T-helper 17 cell (primary cell): ENCODE measurements at regions not wholly inside any gene's neighbourhood (a gene's known extent, or its start where the extent isn't known, plus 50 kb on each side); places are given as distances from the start of the nearest gene placed in this dataset.

Experiments
- ATAC-seq: fragments of 150-1000 bp; cut with Tn5 transposase; 2 replicates; pipeline ENCODE4 v1.10.0; 2021; ENCODE audit warnings: mild to moderate bottlenecking, moderate library complexity
- DNase-seq, 3 donors: peaks; one replicate each; pipeline versions ENCODE4 v3.0.0 to v3.0.0-alpha.2; 2020 to 2021
- H3K9me3 ChIP-seq: one replicate; pipeline ENCODE4 v1.7.0; 2013; ENCODE audit warnings: low read length, mild to moderate bottlenecking; ENCODE audit not compliant: control insufficient read depth, poor library complexity, severe bottlenecking
- H3K27ac Mint-ChIP-seq: one replicate; pipeline ENCODE4 v1.8.0; 2022; ENCODE audit warnings: mild to moderate bottlenecking, moderate library complexity, mixed read lengths
- H3K27me3 Mint-ChIP-seq: one replicate; pipeline ENCODE4 v1.8.0; 2022; ENCODE audit warnings: mixed read lengths
- H3K36me3 Mint-ChIP-seq: one replicate; pipeline ENCODE4 v1.8.0; 2022; ENCODE audit warnings: low read depth, mixed read lengths
- H3K4me1 Mint-ChIP-seq: one replicate; pipeline ENCODE4 v1.8.0; 2022; ENCODE audit warnings: mild to moderate bottlenecking, mixed read lengths
- H3K4me3 Mint-ChIP-seq: one replicate; pipeline ENCODE4 v1.8.0; 2022; ENCODE audit warnings: mild to moderate bottlenecking, moderate library complexity, mixed read lengths

- Mint-ChIP-seq H3K36me3 (no peaks in the 10 kb centered on the region), H3K4me1 (peaks cover 8% of the 10 kb centered on the region), H3K27ac (peak overlapping the region; percentile 29), H3K27me3 (no peaks in the 10 kb centered on the region), H3K4me3 (no peak overlapping the region)
- ATAC-seq (no peak), DNase-seq (no peak)
- no peaks in the 10 kb centered on the region for H3K9me3 ChIP-seq
These were observed 130.8 kb upstream of the ATP2B1 start for GRCh38 chr12:89839444-89839843.

GRCh38 chr12:89838833-89839232, 130.2 kb upstream of the ATP2B1 start:
- no peak overlapping the region for H3K4me3 Mint-ChIP-seq
- no peak for ATAC-seq
- peak overlapping the region; percentile 29 for H3K27ac Mint-ChIP-seq
- no peaks in the 10 kb centered on the region for H3K9me3 ChIP-seq
- H3K36me3 Mint-ChIP-seq = no peaks in the 10 kb centered on the region
- H3K27me3 Mint-ChIP-seq = no peaks in the 10 kb centered on the region
- no peak for DNase-seq
- H3K4me1 Mint-ChIP-seq = peaks cover 8% of the 10 kb centered on the region

- Mint-ChIP-seq H3K27ac (no peak overlapping the region), H3K4me1 (peaks cover 8% of the 10 kb centered on the region), H3K36me3 (no peaks in the 10 kb centered on the region), H3K27me3 (no peaks in the 10 kb centered on the region), H3K4me3 (no peak overlapping the region)
- ATAC-seq = no peak
- no peak for DNase-seq
- no peaks in the 10 kb centered on the region for H3K9me3 ChIP-seq
These were observed 127.4 kb upstream of the ATP2B1 start for GRCh38 chr12:89836026-89836425.

- no peak for ATAC-seq
These were observed 126.0 kb upstream of the ATP2B1 start for GRCh38 chr12:89834676-89835075.

GRCh38 chr12:89833337-89834252, 125.0 kb upstream of the ATP2B1 start:
- Mint-ChIP-seq H3K36me3 (peaks cover 4% of the 10 kb centered on the region), H3K4me1 (peaks cover 3% of the 10 kb centered on the region), H3K27me3 (no peaks in the 10 kb centered on the region), H3K4me3 (no peak overlapping the region), H3K27ac (no peak overlapping the region)
- no peaks in the 10 kb centered on the region for H3K9me3 ChIP-seq
- ATAC-seq (no peak), DNase-seq (no peak)

More at GRCh38 chr12:89834676-89835075, 126.0 kb upstream of the ATP2B1 start:
- no peaks in the 10 kb centered on the region for H3K27me3 Mint-ChIP-seq
- no peak overlapping the region for H3K4me3 Mint-ChIP-seq
- peaks cover under 1% of the 10 kb centered on the region for H3K36me3 Mint-ChIP-seq
- peaks cover 8% of the 10 kb centered on the region for H3K4me1 Mint-ChIP-seq
- no peaks in the 10 kb centered on the region for H3K9me3 ChIP-seq
- DNase-seq = no peak
- H3K27ac Mint-ChIP-seq = no peak overlapping the region

GRCh38 chr12:89832336-89832735, 123.7 kb upstream of the ATP2B1 start:
- no peak for ATAC-seq

GRCh38 chr12:89831310-89832095, 122.9 kb upstream of the ATP2B1 start:
- no peaks in the 10 kb centered on the region for H3K27me3 Mint-ChIP-seq
- no peak overlapping the region for H3K4me3 Mint-ChIP-seq
- H3K4me1 Mint-ChIP-seq = peaks cover 4% of the 10 kb centered on the region
- H3K9me3 ChIP-seq = no peaks in the 10 kb centered on the region
- peaks cover 4% of the 10 kb centered on the region for H3K36me3 Mint-ChIP-seq
- peak overlapping the region; percentile 16 for H3K27ac Mint-ChIP-seq
- ATAC-seq = no peak
- DNase-seq = no peak

More at GRCh38 chr12:89832336-89832735, 123.7 kb upstream of the ATP2B1 start:
- Mint-ChIP-seq H3K27me3 (no peaks in the 10 kb centered on the region), H3K4me3 (no peak overlapping the region), H3K36me3 (peaks cover 4% of the 10 kb centered on the region), H3K4me1 (peaks cover 3% of the 10 kb centered on the region), H3K27ac (peak overlapping the region; percentile 16)
- DNase-seq = no peak
- no peaks in the 10 kb centered on the region for H3K9me3 ChIP-seq

GRCh38 chr12:89829434-89829975, 120.9 kb upstream of the ATP2B1 start:
- Mint-ChIP-seq H3K36me3 (peaks cover 4% of the 10 kb centered on the region), H3K4me1 (peaks cover 13% of the 10 kb centered on the region), H3K27ac (peak overlapping the region; percentile 17), H3K4me3 (no peak overlapping the region), H3K27me3 (no peaks in the 10 kb centered on the region)
- DNase-seq (no peak), ATAC-seq (no peak)
- H3K9me3 ChIP-seq = no peaks in the 10 kb centered on the region

- ATAC-seq (no peak), DNase-seq (no peak)
- H3K36me3 Mint-ChIP-seq = peaks cover 4% of the 10 kb centered on the region
- no peak overlapping the region for H3K4me3 Mint-ChIP-seq
- H3K27ac Mint-ChIP-seq = no peak overlapping the region
- no peaks in the 10 kb centered on the region for H3K27me3 Mint-ChIP-seq
- H3K4me1 Mint-ChIP-seq = peaks cover 13% of the 10 kb centered on the region
- H3K9me3 ChIP-seq = no peaks in the 10 kb centered on the region
These were observed 119.9 kb upstream of the ATP2B1 start for GRCh38 chr12:89828575-89828974.

GRCh38 chr12:89827592-89827991, 119.0 kb upstream of the ATP2B1 start:
- peaks cover 4% of the 10 kb centered on the region for H3K36me3 Mint-ChIP-seq
- ATAC-seq = no peak
- H3K27me3 Mint-ChIP-seq = no peaks in the 10 kb centered on the region
- DNase-seq = no peak
- no peak overlapping the region for H3K4me3 Mint-ChIP-seq
- no peaks in the 10 kb centered on the region for H3K9me3 ChIP-seq
- H3K27ac Mint-ChIP-seq = no peak overlapping the region
- peaks cover 13% of the 10 kb centered on the region for H3K4me1 Mint-ChIP-seq

- Mint-ChIP-seq H3K4me1 (peaks cover 13% of the 10 kb centered on the region), H3K36me3 (peaks cover 4% of the 10 kb centered on the region), H3K4me3 (peak overlapping the region; percentile 53), H3K27ac (peak overlapping the region; percentile 81), H3K27me3 (no peaks in the 10 kb centered on the region)
- ATAC-seq (no peak), DNase-seq (no peak)
- H3K9me3 ChIP-seq = no peaks in the 10 kb centered on the region
These were observed 117.8 kb upstream of the ATP2B1 start for GRCh38 chr12:89826468-89826867.

GRCh38 chr12:89825591-89826449, 117.2 kb upstream of the ATP2B1 start:
- H3K27ac Mint-ChIP-seq = peak overlapping the region; percentile 81
- H3K4me3 Mint-ChIP-seq = peak overlapping the region; percentile 53
- H3K27me3 Mint-ChIP-seq = no peaks in the 10 kb centered on the region
- ATAC-seq = peak; percentile 75
- DNase-seq = no peak
- H3K9me3 ChIP-seq = no peaks in the 10 kb centered on the region
- H3K4me1 Mint-ChIP-seq = peaks cover 13% of the 10 kb centered on the region
- peaks cover 4% of the 10 kb centered on the region for H3K36me3 Mint-ChIP-seq
